Endothelial cell of umbilical vein (primary cell): ENCODE measurements at regions not wholly inside any gene's neighbourhood (a gene's known extent, or its start where the extent isn't known, plus 50 kb on each side); places are given as distances from the start of the nearest gene placed in this dataset.

Source experiments
- EZH2 ChIP-seq: IDR thresholded peaks from 2 replicates; pipeline ENCODE4 v1.6.1; 2012; ENCODE audit warnings: borderline replicate concordance, low read depth, mild to moderate bottlenecking, moderate library complexity, low read length, inconsistent platforms; ENCODE audit not compliant: severe bottlenecking
- POLR2A ChIP-seq: IDR thresholded peaks from 2 replicates; pipeline ENCODE4 v1.6.1; 2012; ENCODE audit warnings: low read depth, mild to moderate bottlenecking, control low read depth, low read length
- TF ChIP-seq, protein P1 (sequence below), 2 donors: IDR thresholded peaks; 1 replicate in 1 of 2; 2 replicates in 1 of 2; pipeline ENCODE4 v1.5.1; 2011; ENCODE audit warnings: low read length in 2 of 2, mild to moderate bottlenecking in 2 of 2, moderate library complexity in 2 of 2, control low read depth in 1 of 2, inconsistent platforms in 1 of 2, low read depth in 1 of 2; ENCODE audit not compliant: insufficient read depth in 1 of 2; ENCODE audit errors: extremely low read depth in 1 of 2

DNA sequence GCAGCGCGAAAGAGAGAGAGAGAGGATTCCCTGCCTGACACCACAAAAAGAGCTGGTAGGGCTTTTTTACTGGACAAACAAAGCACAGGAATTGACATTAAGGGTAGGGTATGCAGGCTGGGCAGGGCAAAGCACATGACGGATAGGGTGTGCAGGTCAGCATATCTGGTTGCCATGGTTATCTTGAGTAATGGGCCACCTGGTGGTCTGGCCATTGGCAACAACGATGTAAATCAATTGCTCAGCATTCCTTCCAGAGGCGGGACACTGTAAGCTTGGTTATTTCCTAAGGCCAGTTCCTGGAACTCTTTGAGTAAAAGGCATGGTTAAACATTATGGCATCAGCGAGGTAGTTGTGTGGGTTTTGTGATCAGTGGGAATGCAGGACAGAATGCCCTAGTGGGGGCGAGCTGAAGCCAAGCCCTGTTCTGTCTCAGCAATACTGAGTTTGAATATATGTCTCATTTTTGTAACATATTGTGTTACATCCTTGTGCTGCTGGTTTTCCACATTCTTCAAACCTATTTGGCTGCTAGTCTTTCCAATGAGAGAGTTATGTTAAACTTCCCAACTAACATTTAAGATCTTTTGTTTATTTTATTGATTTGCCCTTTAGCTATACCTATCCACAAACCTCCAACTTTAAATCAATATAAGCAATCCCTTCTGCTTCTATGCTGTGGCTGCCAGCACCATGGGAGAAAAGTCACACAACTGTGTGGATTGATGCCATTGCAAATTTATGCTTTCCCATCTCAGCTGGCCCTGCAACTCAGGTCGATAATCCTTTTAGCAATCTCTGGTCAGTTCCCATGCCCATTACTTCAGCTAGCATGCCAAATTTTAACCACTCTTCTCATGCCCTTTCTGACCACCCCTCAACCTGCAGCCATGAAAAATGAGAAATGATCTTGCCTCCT lies 396.7 kb upstream of the PDE3A start:
- TF ChIP-seq, protein P1, sequence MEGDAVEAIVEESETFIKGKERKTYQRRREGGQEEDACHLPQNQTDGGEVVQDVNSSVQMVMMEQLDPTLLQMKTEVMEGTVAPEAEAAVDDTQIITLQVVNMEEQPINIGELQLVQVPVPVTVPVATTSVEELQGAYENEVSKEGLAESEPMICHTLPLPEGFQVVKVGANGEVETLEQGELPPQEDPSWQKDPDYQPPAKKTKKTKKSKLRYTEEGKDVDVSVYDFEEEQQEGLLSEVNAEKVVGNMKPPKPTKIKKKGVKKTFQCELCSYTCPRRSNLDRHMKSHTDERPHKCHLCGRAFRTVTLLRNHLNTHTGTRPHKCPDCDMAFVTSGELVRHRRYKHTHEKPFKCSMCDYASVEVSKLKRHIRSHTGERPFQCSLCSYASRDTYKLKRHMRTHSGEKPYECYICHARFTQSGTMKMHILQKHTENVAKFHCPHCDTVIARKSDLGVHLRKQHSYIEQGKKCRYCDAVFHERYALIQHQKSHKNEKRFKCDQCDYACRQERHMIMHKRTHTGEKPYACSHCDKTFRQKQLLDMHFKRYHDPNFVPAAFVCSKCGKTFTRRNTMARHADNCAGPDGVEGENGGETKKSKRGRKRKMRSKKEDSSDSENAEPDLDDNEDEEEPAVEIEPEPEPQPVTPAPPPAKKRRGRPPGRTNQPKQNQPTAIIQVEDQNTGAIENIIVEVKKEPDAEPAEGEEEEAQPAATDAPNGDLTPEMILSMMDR (IDR thresholded peaks at IDR 0.05; ENCODE audit: extremely low read depth in 1 of 2, insufficient read depth in 1 of 2, low read depth in 1 of 2, low read length in 2 of 2), result no peak
- no peak for TF ChIP-seq EZH2
- TF ChIP-seq POLR2A, result no peak
